IMR-90 (cell line): ENCODE measurements at regions not wholly inside any gene's neighbourhood (a gene's known extent, or its start where the extent isn't known, plus 50 kb on each side); places are given as distances from the start of the nearest gene placed in this dataset.

ENCODE experiments used
- BHLHE40 ChIP-seq: fragments of 150-350 bp; IDR thresholded peaks from 2 replicates; pipeline ENCODE4 v1.6.1; 2016; ENCODE audit warnings: mild to moderate bottlenecking, low read depth, low read length
- CHD1 ChIP-seq: IDR thresholded peaks from 2 replicates; pipeline ENCODE4 v1.6.1; 2012; ENCODE audit warnings: low read depth, low read length, improper control_type of control experiment
- CTCF ChIP-seq: conservative IDR thresholded peaks from 2 replicates; pipeline ENCODE4 v1.5.1; 2012; ENCODE audit warnings: mild to moderate bottlenecking, low read depth, low read length, improper control_type of control experiment
- ELK1 ChIP-seq: fragments of 150-350 bp; IDR thresholded peaks from 2 replicates; pipeline ENCODE4 v1.6.1; 2016; ENCODE audit warnings: low read depth, mild to moderate bottlenecking, low read length, moderate library complexity, borderline replicate concordance
- FOS ChIP-seq: fragments of 150-350 bp; IDR thresholded peaks from 2 replicates; pipeline ENCODE4 v1.6.1; 2016; ENCODE audit warnings: low read depth, low read length
- MAFK ChIP-seq: IDR thresholded peaks from 2 replicates; pipeline ENCODE4 v1.6.1; 2012; ENCODE audit warnings: low read depth, low read length, improper control_type of control experiment
- MXI1 ChIP-seq: IDR thresholded peaks from 2 replicates; pipeline ENCODE4 v1.6.1; 2012; ENCODE audit warnings: low read depth, mild to moderate bottlenecking, low read length, moderate library complexity, borderline replicate concordance
- POLR2A ChIP-seq: IDR thresholded peaks from 2 replicates; pipeline ENCODE4 v1.6.1; 2012; ENCODE audit warnings: mild to moderate bottlenecking, low read depth, low read length
- RAD21 ChIP-seq: IDR thresholded peaks from 2 replicates; pipeline ENCODE4 v1.6.1; 2012; ENCODE audit warnings: low read length, improper control_type of control experiment
- RFX5 ChIP-seq: IDR thresholded peaks from 2 replicates; pipeline ENCODE4 v1.8.0; 2012; ENCODE audit warnings: low read depth, mild to moderate bottlenecking, low read length, moderate library complexity
- SMC3 ChIP-seq: fragments of 150-350 bp; IDR thresholded peaks from 2 replicates; pipeline ENCODE4 v1.6.1; 2016; ENCODE audit warnings: low read depth, mild to moderate bottlenecking, antibody characterized with exemption, low read length, moderate library complexity
- USF2 ChIP-seq: fragments of 150-350 bp; IDR thresholded peaks from 2 replicates; pipeline ENCODE4 v1.6.1; 2017; ENCODE audit warnings: mild to moderate bottlenecking, antibody characterized with exemption, low read length, low read depth

GRCh38 chr6:100050550-100050949, 56.5 kb upstream of the MCHR2 start:
- TF ChIP-seq CTCF = no peak
- no peak for TF ChIP-seq POLR2A
- no peak for TF ChIP-seq BHLHE40
- no peak for TF ChIP-seq MAFK
- TF ChIP-seq USF2 = no peak
- TF ChIP-seq MXI1 = no peak
- TF ChIP-seq SMC3 = no peak
- TF ChIP-seq CHD1 = no peak
- TF ChIP-seq FOS = no peak
- no peak for TF ChIP-seq ELK1
- no peak for TF ChIP-seq RAD21
- no peak for TF ChIP-seq RFX5
